NCI-H1436 (cell line): ENCODE measurements at regions not wholly inside any gene's neighbourhood (a gene's known extent, or its start where the extent isn't known, plus 50 kb on each side); places are given as distances from the start of the nearest gene placed in this dataset.
"Not testable (repeated sequence)": the region's sequence is repeated elsewhere in the genome, so short reads cannot be mapped to it uniquely, and the experiment has no call there.

Experiments used
- DNase-seq: peaks from one replicate; lab custom pipeline; 2025; lab: John Stamatoyannopoulos, UW

- not testable (repeated sequence) for DNase-seq
Measured at GRCh38 chr7:150193866-150194265, 129.3 kb upstream of the LRRC61 start.
